GM10248 (cell line): ENCODE measurements at regions not wholly inside any gene's neighbourhood (a gene's known extent, or its start where the extent isn't known, plus 50 kb on each side); places are given as distances from the start of the nearest gene placed in this dataset.
"Not testable (repeated sequence)": the region's sequence is repeated elsewhere in the genome, so short reads cannot be mapped to it uniquely, and the experiment has no call there.

Experiments used
- CTCF ChIA-PET: fragments of 300-600 bp; sonication (Branson Sonifier 250); formaldehyde crosslinking; extraction: SDS; loops from one replicate; lab custom pipeline; 2021; ENCODE audit warnings: antibody characterized with exemption; lab: Yijun Ruan, JAX
- POLR2A ChIA-PET: fragments of 350-650 bp; sonication (Branson Sonifier 250); formaldehyde crosslinking; extraction: SDS; loops from one replicate; lab custom pipeline; 2020; ENCODE audit warnings: antibody characterized with exemption; lab: Yijun Ruan, JAX
- DNase-seq: peaks from one replicate; pipeline ENCODE4 v3.0.0; 2012; ENCODE audit errors: extremely low spot score
- TF ChIP-seq, protein P1 (sequence below): IDR thresholded peaks from 2 replicates; pipeline ENCODE4 v1.5.1; 2012; ENCODE audit warnings: mild to moderate bottlenecking, low read depth; ENCODE audit errors: extremely low read depth, missing control alignments, control extremely low read depth

DNA sequence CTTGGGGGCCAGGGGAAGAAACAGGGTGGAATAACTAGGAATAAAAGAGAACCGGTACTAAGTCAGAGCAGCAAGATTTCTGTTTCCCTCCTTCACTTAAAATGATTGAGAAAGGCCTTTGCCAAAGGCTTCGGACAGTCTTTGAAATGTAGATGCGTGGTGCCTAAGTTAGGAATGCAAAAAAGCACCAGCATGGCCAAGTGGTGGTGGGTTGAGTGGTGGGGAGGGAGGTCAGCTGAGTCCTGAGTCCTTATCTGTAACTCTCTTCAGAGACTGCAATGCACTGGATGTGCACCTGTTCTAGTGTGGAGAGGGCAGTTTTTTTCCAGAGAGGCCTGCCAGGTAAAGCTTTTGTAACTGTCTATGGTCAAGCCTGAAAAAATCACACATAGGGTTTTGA, 919.9 kb downstream of the FSCB start:
- CTCF ChIA-PET = no interaction called here

DNA sequence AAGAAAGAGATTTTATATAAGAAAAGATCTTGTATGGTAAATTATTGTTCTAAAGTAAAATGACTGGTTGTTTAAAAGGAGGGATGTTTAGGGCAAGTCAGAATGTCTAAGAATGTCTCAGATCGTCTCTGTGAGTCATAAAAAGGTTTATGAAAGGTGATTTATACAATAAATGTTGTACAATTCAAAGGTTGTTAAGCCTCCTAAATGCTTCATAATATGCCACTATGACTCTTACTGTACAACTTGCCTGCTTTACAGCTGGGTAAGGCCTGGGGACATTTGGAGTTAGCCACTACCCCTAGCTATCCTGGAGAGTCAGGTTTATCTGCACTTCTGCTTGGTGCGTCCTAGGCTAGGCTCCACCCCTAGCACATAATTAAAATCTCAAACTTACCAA, 927.4 kb downstream of the FSCB start:
- no peak for DNase-seq
- CTCF ChIA-PET = no interaction called here
- TF ChIP-seq, protein P1, sequence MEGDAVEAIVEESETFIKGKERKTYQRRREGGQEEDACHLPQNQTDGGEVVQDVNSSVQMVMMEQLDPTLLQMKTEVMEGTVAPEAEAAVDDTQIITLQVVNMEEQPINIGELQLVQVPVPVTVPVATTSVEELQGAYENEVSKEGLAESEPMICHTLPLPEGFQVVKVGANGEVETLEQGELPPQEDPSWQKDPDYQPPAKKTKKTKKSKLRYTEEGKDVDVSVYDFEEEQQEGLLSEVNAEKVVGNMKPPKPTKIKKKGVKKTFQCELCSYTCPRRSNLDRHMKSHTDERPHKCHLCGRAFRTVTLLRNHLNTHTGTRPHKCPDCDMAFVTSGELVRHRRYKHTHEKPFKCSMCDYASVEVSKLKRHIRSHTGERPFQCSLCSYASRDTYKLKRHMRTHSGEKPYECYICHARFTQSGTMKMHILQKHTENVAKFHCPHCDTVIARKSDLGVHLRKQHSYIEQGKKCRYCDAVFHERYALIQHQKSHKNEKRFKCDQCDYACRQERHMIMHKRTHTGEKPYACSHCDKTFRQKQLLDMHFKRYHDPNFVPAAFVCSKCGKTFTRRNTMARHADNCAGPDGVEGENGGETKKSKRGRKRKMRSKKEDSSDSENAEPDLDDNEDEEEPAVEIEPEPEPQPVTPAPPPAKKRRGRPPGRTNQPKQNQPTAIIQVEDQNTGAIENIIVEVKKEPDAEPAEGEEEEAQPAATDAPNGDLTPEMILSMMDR = no peak
- POLR2A ChIA-PET = no interaction called here

More for the DNA sequence above, 919.9 kb downstream of the FSCB start:
- no peak for DNase-seq
- TF ChIP-seq, protein P1 = no peak
- POLR2A ChIA-PET = no interaction called here

DNA sequence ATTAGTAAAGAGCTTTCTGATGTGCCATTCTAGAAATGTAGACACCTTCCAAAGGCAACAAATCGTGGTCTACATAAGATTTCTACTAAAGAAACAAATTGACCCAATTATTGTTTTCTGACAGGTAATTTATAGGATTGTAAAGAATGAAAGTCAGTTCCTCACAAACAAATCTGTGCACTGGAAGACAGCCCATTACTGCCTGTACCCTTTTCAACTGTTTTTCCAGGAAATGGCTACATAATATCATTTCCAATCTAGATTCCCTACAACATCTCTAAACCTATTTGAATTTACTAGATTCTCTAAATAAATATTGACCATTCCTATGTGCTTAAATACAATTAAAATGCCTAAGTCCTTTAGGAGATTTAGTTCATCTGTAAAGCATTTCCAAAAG, 939.1 kb downstream of the FSCB start:
- no peak for DNase-seq
- TF ChIP-seq, protein P1 = no peak
- ChIA-PET CTCF (interaction anchor here (1.5 kb wide), 1 partner anchor 10 kb away, joined by 3 read pairs; no protein-coding TSS in a partner anchor), POLR2A (no interaction called here)

DNA sequence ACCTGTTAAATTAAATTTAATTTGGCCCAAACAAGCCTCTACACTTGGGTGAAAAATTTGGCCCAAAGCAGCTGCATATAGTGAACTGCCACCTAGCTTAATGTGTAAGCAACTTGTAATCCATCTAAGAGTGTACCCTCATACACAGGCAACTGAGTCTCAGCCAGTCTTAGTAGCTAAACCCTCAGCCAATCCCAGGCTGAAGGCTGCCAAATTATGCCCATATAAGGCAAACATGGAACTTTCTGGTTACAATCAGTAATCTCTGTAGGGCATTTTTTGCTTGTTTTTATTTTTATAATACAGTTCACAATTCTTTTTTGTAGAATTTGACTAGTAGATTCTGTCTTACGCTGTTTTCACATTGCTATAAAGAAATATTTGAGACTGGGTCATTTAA, 958.7 kb downstream of the FSCB start:
- CTCF ChIA-PET = no interaction called here
- POLR2A ChIA-PET = no interaction called here
- TF ChIP-seq, protein P1 = no peak
- no peak for DNase-seq

DNA sequence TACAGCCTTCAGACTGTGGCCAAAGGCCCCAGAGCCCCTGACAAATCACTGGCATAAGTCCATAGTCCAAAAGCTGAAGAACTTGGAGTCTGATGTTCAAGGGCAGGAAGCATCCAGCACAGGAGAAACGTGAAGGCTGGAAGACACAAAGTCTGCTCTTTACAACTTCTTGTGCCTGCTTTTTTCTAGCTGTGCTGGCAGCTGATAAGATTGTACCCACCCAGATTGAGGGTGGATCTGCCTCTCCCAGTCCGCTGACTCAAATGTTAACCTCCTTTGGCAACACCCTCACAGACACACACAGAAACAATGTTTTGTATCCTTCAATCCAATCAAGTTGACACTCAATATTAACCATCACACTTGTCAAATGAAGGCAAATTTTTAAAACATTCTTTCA, 959.5 kb downstream of the FSCB start:
- CTCF ChIA-PET, DNase-seq, POLR2A ChIA-PET: not testable (repeated sequence)

DNA sequence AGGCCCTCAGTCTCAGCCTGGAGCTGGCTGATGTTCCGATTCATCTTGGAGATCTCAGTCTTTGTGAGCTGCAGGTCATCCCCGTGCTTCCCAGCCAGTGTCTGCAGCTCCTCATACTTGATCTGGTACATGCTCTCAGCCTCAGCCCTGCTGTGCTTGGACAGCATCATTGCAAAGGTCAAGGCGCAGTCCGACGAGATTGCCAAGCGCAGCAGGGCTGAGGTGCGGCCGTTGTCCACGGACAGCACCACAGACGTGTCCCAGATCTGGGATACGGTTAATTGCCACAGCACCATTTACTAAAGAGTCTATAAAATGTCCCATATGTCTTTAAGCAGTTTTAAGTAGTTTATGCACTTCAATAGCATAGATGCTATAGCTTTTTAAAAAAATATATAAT, 965.7 kb downstream of the FSCB start:
- ChIA-PET CTCF (no interaction called here), POLR2A (no interaction called here)
- DNase-seq = no peak
- TF ChIP-seq, protein P1 = no peak

DNA sequence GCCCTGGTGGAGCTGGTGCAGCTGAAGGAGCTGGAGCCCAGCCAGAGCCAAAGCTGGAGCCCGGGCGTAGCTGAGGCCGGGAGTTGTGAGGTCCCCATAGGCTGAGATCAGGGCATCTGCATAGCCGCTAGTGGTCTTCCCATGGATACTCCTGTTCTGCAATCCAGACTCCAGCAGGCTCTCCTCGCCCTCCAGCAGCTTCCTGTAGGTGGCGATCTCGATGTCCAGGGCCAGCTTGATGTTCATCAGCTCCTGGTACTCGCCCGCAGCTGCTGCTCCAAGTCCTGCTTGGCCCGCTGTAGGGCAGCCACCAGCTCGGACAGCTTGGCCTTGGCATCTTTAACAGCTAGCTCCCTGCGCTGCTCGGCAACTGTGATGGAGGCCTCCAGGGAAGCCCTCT, 966.1 kb downstream of the FSCB start:
- TF ChIP-seq, protein P1 = no peak
- CTCF ChIA-PET = no interaction called here
- POLR2A ChIA-PET = no interaction called here
- DNase-seq = no peak
